Astrocyte (in vitro differentiated cells and primary cell): ENCODE measurements at regions not wholly inside any gene's neighbourhood (a gene's known extent, or its start where the extent isn't known, plus 50 kb on each side); places are given as distances from the start of the nearest gene placed in this dataset.

ENCODE experiments used
- EZH2 ChIP-seq: IDR thresholded peaks from 2 replicates; pipeline ENCODE4 v1.6.1; 2012; ENCODE audit warnings: mild to moderate bottlenecking, low read length, inconsistent platforms; ENCODE audit not compliant: insufficient read depth
- TF ChIP-seq, protein P1 (sequence below): IDR thresholded peaks from 2 replicates; pipeline ENCODE4 v1.5.1; 2011; ENCODE audit warnings: low read depth, mild to moderate bottlenecking, inconsistent platforms, low read length, moderate library complexity; ENCODE audit not compliant: insufficient read depth

DNA sequence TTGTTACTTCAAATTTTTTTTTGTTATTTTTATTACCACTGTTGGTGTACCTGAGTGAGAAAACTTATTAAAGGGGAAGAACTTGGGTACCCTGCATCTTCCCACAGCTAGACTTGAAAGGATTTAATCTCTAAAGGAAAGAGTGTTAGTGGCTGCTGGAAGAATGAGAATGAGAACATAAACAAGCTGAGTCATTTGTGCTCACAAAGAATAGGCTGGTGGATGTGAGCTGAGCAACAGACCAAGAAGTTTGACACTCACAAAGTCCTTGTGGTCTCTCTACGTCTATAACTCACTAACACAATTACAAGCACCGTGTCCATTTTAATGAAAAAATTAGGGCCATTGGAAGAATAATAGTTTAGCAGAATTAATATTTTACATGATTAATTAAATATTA, 217.6 kb upstream of the ANO5 start:
- TF ChIP-seq, protein P1, sequence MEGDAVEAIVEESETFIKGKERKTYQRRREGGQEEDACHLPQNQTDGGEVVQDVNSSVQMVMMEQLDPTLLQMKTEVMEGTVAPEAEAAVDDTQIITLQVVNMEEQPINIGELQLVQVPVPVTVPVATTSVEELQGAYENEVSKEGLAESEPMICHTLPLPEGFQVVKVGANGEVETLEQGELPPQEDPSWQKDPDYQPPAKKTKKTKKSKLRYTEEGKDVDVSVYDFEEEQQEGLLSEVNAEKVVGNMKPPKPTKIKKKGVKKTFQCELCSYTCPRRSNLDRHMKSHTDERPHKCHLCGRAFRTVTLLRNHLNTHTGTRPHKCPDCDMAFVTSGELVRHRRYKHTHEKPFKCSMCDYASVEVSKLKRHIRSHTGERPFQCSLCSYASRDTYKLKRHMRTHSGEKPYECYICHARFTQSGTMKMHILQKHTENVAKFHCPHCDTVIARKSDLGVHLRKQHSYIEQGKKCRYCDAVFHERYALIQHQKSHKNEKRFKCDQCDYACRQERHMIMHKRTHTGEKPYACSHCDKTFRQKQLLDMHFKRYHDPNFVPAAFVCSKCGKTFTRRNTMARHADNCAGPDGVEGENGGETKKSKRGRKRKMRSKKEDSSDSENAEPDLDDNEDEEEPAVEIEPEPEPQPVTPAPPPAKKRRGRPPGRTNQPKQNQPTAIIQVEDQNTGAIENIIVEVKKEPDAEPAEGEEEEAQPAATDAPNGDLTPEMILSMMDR, result no peak
- TF ChIP-seq EZH2, result no peak
